NAMALWA (cell line): ENCODE measurements at regions not wholly inside any gene's neighbourhood (a gene's known extent, or its start where the extent isn't known, plus 50 kb on each side); places are given as distances from the start of the nearest gene placed in this dataset.

ENCODE experiments used
- DNase-seq: peaks from one replicate; pipeline ENCODE4 v3.0.0-alpha.2; 2015; ENCODE audit warnings: low spot score

DNA sequence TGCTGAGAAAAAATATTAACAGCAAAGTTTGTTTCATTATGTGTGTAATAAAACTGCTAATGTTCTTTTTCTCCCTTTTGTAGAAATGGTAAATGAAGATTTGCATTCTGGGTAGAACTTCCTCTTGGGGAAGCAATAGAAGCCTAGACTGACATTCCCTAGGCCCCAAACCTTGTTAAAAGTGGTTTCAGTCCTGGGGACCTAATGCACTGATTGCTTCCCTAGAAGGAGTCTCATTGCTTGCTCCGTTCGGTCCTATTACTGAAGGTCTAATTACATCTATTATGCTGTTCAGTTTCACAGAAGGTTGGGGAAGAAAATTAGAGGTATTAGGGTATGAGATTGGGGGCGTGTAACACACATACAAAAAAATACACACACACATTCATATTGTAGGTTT, 893.8 kb downstream of the TLE4 start:
- DNase-seq: no peak

DNA sequence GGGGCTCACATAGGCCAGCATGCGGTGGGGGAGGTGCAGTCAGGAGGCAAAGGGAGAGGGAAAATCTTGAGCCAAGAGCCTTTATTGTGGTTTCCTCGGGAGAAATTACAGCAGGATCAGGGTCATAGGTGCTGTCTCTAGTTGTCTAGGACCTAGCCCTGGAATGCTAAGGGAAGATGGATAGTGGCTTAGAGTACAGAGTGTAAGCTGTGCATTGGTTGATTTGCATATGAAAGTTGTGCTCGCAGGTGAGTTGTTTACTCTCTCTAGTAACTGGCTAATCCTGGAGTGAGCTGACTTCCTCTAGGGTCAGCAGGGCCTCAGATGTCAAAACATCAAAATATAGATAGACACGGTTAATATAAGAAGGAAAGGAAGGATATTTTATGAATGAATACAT, 877.7 kb downstream of the TLE4 start:
- DNase-seq: no peak

DNA sequence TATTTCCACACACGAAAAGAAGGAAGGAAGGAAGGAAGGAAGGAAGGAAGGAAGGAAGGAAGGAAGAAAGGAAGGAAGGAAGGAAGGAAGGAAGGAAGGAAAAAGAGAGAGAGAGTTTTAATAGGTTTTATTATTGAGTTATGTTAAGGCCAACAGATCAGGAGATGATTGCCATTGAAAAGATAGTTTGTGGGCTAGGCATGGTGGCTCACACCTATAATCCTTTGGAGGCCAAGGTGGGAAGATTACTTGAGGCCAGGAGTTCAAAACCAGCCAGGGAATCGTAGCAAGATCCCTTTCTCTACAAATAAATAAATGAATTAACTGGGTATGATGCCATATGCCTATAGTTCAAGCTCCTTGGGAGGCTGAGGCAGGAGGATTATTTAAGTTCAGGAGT, 877.2 kb downstream of the TLE4 start:
- no peak for DNase-seq

DNA sequence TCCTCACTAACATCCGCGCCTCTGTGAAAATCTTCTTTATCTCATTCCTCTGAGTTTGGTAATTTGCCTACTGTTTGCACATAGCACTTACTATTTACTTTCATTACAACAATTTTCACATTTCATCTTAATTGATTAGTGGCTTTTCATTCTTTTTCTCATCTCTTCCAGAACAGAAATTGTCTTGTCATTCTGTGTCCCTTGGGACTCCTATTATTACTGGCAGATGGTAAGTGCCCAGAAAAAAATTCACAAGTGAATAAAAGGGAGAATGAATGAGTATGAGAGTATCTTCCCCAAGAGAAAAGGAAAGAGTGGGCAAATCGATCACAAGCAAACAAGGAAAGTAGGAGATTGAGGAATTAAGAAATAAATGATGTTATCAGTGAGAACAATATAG, 876.1 kb downstream of the TLE4 start:
- DNase-seq: no peak

DNA sequence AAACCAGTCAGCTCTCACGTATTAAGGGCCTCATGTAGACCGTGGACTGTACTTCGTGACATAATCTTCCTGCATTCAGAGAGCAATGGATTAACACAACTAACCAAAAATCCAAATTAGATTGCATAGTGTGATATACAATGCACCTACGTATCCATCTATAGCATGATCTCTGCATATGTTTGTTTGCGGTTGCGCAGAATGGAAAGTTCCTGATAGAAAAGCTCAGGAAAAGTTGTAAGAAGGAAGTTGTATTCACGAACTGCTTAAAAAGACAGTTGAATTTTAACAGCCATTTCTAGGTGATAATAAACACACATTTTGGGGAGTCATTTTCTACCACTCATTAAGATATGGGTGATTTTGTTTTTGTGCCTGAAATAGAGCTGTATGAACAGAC, 869.0 kb downstream of the TLE4 start:
- peak; percentile 3 for DNase-seq

DNA sequence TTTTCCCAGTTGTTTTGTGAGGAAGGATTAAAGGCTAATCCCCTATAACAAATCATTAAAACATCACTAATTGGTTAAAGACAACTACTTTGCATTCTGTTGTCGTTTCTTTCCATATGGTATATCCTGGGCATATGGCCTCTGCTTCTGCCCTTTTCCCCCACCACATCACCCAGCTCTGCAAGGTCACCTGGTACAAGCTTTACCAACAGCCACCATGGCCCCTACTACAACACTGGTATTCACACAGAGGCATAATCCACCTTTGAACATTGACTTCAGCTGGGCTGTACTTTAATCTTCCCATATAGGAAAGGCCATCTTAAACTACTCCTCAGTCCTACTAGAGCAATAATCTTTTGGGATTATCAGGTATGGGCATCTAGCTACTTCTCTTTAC, 866.1 kb downstream of the TLE4 start:
- DNase-seq: no peak

DNA sequence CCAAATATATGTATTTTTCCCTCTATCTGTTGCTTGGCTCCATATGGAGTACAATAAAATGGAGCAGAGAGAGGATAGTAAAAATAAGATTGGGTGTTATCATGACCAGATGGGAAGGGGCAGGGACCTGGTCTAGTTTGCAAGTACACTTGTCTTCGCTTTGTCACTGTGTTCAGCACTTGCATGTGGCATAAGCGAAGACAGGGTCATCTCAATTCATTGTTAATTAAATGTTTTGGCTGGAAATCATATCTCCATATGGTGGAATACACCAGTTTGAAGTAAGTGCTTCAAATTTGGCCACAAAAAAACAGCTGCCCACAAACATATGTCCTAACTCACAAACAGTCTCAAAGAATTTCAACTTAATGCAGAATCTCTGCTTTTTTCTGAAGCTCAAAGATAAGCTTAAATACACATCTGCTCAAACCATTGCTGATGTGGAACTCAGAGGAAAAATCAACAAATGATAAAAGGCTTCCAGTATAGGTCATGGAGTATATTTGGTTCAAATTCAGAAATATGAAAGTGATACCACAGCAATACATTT, 865.4 kb downstream of the TLE4 start:
- DNase-seq: no peak

DNA sequence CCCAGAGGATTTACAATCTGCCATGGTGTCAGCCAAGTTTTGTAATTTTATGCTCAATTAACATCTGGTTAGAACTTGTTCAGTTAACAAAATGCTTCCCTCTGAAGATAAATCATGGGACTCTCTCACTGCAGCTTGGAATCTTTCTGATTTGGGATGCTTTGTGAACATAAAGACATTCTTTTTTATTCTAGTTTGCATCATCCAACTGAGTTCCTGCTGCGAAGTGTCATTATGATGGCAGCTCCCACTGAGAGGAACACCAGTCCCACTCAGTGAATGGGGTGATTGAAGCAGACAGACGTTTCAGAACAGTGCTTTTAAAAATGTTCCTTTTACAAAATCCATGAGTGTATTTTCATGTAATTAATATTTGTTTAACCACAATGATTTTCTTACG, 863.8 kb downstream of the TLE4 start:
- no peak for DNase-seq

DNA sequence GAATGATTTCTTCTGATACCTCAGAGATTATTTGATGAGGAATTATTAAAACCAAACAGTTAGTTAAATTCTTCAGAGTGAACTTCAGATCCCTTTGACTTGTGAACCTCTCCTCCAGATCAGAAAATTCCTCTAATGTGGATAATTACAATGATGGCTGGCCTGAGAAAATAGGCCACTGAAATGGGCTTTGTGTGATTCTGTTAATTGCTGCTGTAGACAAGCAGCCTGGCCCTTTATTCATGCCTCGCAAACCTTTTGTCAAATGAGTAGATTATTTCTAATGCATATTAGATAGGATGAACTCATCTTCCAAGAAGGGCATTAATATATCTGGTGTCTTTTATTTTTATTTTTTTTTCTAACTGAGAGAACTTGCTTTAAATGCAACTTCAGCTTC, 855.2 kb downstream of the TLE4 start:
- DNase-seq: no peak

DNA sequence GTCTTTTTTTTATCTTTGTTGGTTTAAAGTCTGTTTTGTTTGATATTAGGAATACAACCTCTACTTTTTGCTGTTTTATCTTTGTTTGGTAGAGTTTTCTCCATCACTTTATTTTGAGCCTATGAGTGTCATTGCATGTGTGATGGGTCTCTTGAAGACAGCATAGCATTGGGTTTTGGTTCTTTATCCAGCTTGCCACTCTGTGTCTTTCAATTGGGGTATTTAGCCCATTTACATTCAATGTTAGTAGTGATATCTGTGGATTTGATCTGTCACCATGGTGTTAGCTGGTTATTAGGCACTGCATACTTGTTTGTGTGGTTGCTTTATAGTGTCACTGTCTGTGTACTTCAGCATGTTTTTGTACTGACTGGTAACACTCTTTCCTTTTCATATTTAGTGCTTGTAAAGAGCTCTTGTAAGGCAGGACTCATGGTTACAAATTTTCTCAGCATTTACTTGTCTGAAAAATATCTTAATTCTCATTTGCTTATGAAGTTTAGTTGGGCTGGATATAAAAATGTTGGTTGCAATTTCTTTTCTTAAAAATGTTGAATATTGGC, 845.5 kb downstream of the TLE4 start:
- DNase-seq: no peak

DNA sequence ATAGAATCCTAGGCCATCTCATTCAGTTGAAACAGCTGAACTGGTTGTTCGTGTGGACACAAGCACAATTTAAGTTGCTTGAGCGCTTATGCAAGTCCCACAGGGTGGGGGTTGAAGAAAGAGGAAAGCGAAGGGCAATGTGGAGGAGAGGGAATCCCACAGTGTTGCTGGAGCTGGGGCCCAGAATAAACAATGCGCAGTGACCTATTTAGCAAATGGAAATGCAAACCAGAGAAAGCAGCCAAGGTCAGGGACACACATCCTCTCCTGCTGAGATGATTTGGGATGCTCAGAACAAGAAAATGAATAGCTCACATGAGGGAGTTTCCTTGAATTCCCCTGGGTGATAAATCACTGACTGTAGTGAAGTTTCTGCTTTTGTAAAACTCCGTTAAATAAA, 838.3 kb downstream of the TLE4 start:
- no peak for DNase-seq

DNA sequence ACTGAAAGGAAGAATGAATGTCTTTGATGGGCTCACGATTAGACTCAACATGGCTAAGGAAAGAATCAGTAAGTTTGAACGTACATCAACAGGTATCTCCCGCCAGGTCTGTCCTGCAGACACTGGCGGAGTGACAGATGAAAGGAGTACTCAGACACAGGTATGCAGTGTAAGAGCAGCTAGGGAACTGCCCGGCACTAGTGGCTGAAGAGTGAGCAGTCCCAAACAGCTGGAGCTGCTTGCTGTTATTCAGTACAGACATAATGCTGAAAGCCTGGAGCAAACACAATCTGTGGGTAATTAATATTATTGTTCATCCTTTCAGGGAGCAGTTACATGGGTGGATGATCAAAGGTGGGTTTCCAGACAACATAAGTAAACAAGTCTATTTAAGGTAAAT, 835.5 kb downstream of the TLE4 start:
- DNase-seq: no peak

DNA sequence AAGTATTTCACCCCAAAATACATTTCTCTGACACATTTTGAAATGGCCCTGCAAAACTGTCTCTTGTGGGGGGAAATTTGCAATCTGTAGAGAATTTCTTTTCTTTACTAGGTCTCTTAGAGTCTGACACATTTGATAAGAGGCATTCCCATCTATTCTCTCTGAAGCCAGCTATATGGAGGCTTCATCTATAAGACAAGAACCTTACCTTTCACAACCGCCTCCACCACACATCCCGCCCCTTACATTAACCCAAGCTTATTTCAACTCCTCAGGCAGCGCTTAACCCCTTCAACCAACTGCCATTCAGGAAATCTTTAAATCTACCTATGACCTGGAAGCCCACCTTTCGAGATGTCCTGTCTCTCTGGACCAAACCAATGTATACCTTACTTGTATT, 829.5 kb downstream of the TLE4 start:
- DNase-seq: no peak

DNA sequence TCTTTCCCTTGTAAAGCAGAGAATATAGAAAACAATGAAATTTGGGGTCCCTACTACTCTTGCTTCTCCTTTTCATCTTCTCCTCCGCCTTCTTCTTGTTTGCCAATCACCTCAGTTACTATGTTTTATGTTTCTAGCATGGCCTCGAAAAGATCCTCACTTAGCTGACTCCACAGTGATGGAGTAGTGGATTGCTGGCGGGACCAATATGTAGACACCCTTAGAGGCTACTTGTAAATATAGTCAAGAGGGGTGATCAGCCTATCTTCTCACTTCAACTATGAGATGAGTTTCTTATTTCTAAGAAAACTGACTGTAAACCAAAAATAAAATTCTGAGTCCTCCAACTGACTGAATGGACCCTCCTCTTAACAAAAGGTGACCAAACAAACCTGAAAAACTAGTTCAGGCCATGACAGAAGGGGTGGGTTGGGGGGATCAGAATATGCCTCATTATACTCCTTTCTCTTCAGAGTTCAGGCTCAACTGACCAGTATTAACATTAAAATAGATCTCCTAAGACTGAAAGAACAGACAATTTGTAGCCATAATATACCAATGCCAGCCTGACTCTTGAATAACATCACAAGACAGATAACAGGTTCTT, 829.0 kb downstream of the TLE4 start:
- DNase-seq: no peak

DNA sequence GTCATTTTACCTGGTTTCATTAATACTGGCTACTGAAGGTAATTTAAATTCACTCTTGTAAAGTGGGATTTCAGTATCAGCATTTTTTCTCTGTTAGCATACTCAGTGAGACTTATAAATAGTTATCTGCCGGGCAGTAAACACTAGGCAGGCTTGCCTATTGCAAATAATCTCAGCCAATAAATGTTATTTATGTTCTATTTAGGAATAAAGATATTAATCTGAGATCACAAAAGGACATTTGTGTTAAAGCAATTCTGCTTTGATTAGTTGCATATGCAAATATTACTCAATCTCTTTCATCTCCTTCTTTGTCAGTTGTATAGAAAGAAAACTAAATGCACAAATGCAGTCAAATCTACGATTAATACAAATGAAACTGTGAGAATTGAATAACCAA, 827.8 kb downstream of the TLE4 start:
- DNase-seq: no peak

DNA sequence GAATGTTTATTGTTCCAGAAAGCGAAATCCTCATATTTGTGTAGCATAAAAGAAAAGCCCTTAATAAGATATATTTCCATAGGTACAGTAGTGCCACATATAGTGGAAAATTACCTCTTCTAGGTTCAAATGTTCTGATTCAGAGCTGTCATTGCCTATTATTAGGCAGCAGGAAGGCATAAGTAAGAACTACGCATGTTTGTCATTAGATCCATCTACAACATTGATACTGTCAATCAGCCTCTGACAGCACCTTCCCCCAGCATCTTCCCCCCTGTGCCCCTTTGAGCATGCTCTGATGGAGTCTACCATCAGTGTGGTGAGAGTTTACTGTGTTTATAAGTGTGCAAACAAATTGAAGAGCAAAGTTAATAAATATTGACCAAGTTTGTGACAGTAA, 816.1 kb downstream of the TLE4 start:
- DNase-seq: no peak

DNA sequence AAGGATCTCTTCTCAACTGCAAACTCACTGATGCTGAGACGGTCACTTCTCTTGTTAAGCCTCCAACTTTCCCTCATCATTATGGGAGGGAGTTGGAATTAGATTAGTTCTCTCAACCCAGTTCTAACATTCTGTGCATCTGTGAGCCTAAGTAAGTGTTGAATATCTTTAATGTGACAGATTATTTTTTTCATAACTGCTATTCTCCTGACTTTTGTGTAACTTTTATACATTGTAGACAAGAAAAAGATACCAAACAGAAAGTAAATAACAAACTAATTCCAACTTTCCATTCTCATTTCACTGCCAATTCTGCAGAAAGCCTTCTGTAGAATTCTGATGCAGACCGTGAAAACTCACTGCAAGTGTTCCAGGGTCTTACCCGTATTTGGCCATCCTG, 813.5 kb downstream of the TLE4 start:
- no peak for DNase-seq

DNA sequence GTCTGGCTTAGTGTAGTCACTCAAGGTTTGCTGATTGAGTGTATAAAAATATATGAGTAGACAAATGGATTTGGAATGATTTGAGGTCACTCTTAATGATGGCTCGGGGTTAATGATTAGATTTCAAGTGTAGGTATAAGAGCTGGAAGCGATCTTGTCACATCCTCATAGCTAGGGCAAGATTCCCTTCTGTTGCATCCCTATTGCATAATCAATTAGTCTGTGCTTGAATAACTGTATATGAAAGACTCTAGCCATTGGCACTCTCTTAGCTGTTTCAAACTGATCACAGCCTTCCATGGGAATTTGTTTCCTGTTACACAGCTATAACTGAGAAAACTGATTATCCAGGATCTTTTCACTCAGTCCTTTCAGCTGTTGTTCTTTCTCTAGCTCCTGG, 811.6 kb downstream of the TLE4 start:
- DNase-seq: no peak

DNA sequence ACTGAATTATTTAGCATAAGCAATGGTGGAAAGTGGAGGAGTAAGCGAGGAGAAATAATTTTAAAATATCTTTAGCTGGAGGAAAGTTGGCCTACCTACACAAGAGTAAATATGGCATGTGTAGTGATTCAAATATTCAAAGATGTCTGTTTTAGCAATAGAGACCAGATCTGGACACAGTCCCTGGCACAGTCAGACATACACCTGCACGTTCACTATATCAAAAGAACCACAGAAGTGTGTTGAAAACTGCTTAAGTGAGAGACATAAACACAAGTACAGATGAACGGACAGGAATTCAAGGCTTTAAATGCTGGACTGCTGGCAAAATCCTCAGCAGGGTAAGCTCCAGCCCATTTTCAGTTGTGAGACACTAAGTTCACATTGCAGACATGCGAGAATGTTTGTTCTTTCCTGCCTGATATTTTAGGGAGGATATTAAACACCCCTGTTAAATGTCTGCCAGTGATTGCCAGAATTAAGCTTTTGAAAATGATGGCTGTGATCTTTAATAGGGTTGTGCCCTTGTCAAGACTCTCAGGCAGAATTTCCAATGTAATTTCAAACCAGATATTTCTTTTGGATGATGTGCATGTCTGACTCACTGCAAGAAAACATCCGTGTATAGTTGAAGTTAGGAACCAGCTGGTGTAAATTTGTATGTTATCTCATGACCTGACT, 810.6 kb downstream of the TLE4 start:
- no peak for DNase-seq

DNA sequence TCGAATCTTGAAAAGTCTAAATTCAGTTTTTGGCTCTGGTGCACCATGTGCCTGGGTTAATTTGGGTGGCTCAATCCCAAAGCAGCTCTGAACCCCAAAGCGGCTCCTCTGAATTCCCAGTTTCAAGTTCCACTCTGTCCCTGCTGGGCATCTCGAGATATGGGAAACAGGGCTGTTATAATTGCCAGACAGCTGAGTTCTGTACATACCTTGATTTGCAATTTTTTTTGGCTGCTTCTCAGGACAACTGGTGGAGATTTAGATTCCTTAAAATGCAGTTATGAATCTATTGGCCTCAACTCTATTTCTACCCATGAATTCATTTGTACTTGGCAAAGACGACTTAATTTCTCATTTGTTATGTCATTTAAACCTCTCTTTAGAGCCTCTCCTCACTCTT, 808.5 kb downstream of the TLE4 start:
- DNase-seq: no peak

DNA sequence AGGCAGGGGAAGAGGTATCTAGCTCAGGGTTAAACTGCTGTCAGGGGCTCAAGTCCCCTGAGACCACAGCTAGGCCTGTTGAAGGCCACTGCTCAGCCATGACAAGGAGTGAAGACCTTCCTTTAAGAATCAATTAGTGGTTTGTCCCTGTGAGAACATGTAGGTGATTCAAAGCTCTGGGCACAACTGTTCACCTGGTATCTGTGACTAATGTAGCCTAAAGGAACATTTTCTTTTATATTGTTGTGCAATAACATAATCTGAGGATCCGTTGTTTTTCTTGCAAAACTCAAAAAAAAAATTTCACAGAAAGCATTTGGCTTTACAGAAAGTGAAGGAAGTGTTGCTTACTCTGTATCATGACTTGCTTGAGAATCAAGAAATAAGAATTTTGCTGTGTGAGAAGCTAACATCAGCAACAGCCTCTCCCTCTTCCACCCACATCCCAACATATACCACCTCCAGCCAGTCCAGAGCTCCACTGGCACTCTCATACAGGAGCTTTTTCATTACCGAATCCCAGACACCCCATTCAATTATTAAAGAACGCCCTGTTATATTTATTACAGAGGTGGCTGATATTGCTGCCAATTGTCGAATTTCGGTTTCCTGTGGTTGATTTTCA, 807.0 kb downstream of the TLE4 start:
- DNase-seq: no peak

DNA sequence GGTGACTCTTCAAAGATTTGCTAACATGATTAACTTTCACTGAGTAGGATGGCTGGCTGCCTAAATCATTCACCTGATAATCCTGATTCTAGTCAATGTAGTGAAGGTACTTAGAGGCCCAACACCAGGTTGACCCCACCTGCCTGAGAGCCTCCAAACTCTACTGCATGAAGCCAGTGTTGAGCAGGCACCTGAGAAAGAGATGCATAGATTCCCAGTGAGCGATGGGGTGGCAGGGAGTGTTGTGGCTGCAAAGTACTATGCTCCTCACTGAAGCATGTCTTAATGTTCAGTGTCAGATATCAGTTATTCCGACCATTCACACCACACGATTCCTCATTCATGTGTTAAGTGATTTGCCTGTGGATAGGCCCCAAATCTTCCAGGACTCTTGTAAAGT, 804.4 kb downstream of the TLE4 start:
- no peak for DNase-seq

DNA sequence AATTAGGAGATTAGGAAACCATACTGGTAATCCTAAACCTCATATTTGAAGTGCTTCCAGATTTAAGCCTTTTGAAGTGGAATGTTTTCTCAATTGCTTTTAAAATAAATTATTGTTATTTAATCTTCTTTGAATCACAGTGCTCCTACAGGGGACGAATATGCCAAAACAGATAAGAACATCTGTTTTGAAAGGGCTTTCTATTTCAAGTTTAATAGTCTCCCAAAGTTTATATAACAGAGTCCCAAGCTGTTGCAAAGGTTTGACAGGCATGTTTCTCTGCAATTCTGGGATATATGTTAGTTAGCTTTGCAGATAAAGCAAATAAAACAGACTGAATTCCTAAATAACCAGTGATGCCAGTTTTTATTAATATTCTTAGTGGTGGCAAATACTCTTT, 803.7 kb downstream of the TLE4 start:
- no peak for DNase-seq
